ENCODE measurements at regions not wholly inside any gene's neighbourhood (a gene's known extent, or its start where the extent isn't known, plus 50 kb on each side); places are given as distances from the start of the nearest gene placed in this dataset.

DNA sequence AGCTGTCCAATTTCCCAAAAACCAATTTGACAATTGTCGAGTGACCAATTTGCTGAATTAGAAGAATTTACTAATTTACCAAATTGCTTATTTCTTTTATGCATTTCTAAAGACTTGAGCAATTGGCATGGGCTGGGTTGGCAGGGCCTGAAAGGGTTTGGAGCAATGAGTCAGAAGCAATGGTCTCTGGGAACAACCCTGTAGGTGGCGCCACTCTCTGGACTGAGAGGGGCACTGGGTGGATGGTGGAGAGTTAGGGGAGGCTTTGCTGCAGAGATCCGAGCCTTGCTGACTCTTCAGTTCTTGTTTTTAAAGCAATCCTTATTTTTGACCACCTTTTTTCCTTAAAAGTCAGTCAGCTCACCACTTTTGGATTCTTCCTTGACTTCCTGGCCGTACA is 71.5 kb upstream of the RPS23 start:
- no peak for DNase-seq

DNA sequence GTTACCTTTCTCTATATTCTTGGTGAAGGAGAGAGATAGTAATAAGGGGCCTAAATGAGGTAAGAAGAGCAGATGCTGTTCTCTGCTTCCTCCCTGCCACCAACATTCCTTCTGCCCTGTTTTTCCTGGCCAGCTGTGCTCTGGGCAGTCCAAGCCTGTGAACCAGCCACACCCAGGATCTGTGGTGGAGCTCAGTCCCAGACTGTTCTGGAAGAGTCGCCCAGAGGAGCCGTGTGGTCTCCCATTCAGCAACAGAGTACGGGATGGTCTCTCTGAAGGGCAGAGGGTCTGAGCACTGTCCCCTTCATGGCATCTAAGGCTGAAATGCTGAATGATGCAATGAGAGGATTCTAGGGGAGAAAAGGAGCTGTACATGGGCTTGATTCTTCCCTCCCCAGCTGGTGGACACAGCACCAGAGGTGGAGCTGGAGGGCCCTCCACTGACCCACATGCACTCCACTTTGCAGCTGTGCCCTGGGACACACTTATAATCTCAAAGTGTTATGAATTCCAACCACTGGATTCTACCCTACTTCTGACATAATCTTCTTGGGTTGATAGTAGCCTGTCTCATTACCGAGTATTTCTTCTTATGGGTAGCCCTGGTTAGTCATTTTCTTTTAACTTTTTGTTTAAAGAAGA is 70.8 kb upstream of the RPS23 start:
- no peak for DNase-seq

DNA sequence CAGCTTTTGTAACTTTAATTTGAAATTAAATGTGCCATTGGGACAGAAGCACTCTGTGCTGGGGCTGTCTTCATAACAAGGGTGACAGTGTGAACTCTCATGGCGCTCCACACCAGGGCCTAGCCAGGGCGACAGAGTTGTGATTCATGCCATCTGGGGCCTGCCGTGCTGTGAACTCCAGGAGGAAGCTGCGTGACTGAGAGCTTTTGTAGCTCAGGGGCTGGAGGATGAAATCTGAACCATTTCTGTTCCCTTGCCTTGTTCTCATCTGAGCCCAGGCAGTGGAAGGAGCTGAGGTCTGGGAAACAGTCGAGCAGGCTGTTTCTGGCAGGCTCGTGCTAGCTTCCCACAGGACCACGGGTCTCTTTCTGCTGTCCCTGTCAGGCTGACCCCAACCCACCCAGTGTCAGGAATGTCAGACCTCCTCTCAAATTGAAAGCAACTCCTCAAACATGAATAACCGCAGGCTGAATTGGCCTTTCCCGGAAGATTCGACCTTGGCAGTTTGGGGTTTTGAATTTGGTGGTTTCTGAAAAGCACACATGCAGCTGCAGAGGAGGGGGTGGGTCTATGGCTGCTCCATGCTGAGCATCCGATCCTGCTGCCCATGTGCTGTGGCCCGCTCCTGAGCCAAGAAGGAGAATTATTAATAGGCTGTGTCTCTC is 69.2 kb upstream of the RPS23 start:
- DNase-seq: no peak

DNA sequence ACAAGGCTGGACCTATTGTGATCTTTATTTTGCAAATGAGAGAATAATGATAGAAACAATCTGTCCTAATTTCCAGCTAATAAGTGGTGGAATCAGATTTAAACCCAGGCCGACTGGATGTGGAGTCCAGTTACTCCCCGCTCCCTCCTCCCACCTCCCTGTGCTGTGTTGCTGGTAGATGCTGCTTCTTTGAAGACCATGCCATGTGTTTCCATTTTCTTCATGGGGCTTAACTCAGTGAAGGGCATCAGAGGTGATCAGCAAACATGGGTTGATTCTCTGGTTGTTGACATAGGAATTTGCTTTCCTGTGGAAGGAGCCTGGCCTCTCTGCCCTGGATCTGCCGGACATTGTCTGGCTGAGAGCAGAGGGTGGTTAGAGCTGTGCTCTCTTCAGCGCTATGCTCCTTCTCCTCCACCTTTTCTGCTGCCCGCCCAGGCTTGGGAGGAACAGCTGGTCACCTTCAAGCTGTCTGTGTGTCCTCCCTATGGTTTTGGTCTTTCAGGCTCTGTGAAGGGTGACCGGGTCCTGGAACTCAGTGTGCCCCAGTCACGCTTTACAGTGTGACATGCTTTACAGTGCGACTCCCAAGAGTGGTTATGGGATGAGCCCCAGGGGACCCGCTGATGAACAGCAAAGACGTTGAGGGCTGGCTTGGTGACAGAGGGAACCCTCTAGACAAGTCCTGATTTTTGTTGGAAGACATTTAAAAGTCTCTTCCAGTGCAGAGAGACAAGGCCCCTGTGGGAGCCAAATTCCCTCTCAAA is 68.4 kb upstream of the RPS23 start:
- no peak for DNase-seq

DNA sequence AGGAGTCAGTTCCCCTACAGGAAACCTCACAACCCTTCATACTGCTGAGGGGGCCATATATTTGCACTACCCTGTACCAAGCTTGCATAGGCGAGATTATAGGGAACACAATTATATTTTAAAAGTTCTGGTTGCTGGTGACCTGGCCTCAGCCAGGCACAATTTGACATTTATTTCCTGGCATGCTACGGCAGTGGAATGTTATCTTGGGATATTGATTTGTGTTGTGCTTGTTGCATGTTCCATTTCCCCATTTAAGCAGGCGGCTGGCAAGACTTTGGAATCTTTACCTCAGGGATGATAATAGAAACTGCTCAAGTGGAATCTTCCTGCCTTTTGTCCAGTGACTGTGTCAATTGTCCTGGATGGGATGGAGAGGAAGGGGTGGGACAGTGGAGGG is 67.0 kb upstream of the RPS23 start:
- DNase-seq: no peak

DNA sequence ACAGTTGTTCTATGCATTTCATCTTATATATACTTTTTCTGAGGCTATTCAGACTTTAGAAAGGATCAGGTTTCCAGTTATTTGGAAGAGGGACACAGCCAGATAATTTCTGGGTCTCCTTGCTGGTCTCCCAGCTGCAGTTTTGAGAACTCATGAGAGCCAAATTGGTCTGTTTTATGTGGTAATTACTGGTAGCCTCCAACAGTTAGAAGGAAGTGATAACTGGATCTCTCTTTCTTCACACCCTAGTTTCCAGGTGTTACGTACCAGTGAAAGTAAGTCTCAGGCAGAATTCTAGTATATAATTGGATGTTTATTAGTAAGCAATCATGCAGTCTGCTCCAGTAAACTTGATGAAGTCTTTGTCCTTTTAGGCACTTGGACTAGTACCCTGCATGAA is 63.2 kb upstream of the RPS23 start:
- no peak for DNase-seq

DNA sequence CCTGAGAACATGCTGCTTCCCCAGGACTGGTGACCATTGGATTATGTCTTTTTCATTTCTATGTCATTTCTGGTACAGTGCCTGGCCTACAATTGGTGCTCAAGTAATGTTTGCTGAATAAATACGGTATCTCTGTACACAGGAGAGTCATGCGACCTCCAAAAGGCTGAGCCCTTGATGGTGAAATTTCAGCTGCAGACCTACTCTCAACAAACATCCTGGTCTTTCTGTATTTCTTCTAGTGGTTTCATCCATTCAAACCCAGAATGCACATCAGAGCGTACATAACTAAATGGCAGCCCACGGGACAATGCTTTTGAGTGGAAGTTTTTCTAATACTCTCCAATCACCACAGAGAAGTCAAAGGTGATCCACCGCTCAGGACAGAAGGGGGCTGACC is 62.6 kb upstream of the RPS23 start:
- no peak for DNase-seq

DNA sequence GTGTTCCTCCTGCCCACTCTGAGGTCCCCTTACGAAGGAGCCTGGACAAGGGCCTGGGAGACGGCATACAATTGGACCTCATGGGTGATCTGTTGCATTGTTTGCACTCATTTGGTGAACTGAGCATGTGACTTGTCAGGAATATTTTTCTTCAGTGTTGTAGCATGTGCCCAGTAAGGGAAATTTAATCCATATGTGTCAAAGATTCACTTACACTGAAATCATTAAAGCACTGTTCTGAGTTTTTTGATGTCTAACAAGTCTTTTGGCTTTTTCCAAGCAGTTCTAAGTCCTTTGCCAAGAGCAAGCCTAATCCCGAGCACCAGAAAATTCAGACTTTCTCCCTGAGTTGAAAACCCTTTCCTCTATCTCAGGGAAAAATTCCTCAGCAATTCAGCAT is 61.6 kb upstream of the RPS23 start:
- no peak for DNase-seq

DNA sequence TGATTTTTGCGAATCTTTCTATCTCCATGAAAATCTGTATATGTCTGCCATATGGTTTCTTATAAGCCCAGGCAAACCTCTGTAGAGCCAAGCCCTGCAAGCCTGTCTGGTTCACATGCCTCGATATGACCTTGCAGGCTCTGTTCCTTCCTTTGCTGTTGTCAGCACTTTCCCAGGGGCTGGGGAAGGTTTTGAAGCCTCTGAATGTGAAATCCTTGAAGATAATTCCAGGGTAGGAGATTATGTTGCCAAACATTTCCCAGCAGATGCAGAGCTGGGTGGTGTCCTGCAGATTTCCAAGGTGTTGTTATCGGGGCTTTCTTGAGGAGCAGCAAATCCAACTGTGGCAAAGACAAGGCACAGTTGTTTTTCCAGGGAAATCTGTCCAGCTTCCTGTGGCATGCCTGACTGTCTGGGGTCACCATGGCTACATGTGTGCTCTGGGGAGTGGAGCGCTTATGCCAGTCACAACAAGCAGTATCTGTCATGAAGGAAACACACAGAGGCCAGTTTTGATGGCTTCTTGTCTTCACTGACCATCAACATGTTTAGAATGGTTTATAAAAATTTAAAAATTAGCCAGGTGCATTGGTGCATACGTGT is 60.7 kb upstream of the RPS23 start:
- no peak for DNase-seq

DNA sequence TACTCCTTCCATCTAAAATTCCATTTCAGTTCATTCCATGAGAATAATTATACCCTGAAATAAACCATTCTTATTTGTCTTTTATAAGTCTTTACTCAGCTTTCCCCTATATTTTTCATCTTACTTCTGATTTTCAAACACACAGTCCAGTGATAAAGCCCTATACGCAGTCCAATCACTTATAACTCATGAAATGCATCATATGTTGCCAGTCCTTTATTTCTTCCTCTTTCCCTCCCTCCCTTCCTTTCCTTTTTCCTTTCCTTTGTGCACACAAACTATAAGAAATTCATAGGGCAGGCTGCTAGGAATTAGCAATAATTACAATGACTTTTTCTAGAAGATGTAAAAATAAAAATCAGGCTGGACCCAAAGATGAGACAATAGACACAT is 58.8 kb upstream of the RPS23 start:
- DNase-seq: no peak

DNA sequence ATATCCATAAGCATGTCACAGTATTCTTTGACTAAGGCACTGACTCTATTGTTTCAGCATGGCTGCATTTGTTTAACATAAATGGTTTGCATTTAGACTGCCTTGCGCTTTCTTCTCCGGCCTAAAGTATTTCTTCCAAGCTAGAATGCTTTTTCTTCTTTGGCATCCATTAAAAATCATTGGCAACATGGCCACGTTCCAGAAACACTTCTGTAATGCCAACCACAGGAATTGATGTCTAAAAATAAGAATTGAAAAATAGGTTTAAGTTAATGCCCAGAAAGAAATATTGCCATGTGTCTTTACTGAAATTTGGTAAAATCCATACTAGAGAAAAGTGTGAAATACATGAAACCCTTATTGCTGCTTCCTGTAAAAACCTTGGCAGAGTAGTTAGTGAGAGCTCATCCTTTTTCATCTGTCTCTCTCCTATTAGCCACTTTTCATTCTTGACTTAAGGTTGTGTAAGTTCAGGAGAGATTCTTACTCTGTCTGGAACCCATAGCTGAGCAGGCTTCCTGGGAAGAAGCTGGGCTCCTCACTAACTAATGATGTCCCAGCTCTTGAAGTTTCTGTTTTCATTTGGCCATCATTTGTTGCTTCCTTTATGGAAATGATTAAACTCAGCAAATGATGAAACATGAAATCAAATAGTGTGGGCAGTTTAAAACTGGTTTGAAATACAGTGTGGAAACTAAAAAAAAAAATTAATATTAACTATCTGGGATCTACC is 58.2 kb upstream of the RPS23 start:
- no peak for DNase-seq

DNA sequence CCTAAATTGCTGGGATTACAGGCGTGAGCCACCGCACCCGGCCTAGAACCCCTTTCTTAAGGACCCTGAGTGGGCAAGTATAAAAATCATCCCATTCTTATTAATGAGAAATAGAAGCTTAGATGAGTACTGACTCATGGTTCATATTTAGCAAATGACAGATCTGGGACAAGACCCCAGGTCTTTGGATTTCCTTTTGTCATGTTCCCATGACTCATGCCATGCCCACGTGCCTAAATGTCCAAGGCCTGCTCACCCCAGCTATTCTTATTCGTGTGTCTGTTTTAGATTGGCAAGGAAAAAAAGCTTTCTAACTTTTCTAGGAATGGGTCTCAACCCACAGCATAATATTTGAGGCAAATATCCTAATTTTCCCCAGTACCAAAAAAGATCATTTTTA is 57.7 kb upstream of the RPS23 start:
- DNase-seq: no peak

DNA sequence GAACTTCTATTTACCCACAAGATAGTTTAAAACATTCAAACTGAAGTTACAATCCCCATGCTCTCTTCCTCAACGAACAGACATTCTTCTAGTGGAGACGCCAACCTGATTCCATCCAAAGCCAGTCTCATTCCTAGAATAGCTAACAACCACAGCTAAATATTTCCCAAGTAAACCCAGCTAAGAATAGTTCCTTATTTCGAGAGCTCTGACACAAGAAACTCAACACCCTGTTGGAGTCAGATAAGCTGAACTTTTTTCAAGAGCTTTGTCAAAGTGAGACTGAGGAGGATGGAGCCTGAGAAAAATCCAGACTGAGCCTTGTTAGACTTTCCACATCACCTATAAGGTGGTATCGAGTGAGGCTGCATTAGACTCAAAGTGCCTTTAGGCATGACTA is 56.7 kb upstream of the RPS23 start:
- no peak for DNase-seq

DNA sequence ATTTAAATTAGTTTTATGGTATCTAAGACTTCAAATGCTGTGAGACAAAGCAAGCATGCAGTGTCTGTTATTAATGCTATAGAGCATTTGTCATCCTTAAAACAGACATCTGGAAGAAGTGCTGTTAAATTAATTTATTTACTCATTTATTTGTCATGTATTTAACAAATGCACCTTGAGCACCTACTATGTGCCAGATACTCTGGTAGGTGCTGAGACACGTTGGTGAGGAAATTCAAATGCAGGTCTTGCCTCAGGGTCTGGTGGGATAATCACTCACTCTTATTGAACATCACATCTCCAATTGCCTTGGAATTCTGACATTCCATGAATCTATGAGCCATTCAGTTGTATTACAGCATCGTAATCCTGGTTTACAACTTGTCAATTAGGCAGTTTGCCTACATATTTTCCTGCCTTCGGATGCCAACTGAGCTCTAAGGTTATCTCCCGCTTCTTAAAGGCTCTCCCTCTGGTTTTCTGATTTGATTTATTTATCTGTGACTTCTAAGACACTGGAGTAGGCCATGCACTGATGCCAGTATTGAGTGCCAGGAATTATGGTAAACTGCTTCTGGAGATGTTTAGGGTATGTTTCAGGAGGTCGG is 56.0 kb upstream of the RPS23 start:
- DNase-seq: no peak

DNA sequence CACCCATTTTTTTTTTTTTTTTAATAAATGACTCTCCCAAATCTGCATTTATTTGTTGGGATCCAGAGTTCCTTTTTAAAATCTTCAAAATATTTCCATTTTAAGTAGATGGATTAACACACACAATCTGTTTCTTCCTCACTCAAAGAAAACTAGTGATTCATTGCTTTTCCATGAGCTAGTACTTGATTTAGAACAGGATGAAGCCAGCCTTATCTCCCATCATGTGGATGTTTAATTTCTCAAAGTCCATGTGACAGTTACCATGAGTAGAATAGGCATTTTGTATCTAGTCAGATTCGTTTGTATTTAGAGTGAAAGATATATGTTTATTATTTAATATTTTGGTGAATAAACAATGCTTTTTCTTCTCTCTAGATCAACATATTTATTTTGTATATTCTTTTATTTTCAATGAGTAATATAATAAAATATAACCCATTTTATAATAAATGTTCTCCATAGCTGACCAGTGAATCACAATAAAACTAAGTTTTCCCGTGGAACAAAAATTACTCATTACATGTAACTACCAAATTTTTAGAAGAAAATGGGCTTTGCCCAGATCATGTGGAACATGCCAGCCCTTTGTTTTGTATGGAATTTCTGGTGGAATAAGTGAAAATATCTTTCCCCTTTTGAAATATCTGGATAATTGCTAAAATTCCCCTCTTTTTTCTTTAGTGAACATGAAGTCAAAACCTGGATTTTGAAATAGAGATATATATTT is 54.9 kb upstream of the RPS23 start:
- no peak for DNase-seq

DNA sequence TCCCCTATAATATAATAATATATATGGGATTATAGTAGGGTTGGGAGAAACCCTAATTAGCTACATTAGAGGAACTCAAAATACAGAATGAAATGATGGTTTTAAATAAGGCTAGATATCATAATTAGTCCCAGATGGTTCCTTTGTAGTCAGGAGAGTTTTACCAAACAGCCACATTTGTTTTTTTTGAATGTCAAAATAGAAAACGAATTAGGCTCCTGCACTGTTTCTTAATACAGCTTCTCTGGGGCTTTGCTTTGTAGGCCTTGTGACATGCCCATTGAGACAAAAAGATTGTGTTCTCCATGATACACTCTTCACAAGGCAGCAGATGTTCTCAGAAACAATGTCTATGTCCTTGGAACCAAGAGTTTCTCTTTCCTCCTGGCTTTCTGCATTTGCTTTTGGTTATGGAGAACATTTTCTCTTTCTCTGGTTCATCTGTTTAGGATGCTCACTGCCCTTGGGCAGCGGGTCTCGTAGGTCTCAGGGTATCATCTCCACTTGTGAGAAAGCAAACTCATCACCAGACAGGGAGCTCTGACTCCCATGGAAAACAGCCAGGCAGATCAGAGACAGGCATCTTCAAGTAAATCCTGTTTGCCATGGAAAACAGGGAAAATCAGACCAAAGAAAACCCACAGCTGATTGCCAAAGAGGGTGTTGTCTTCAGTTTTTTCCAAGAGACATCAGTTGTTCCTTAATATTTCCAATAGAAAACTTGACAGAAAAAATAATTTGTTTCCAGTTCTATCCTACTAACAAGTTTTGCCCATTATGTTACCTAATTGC is 54.1 kb upstream of the RPS23 start:
- no peak for DNase-seq

DNA sequence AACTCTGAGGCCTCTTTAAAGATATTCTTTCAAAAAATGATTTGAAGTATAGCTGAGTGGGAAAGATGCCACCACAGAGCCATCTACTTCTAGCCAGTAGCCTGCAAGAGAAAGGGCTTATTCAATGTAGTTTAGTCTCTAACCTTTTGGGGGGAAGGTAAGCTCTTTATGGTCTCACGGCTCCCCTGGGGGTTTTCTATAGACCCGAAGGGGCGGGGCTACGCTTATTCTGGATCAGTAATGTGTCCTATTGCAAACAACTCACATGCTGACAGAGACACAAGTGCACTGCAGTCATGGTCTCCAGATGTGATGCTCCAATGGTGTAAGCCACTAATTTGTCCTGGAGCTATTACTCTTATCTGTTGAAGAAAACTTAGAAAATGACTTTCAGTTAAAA is 53.4 kb upstream of the RPS23 start:
- DNase-seq: no peak

DNA sequence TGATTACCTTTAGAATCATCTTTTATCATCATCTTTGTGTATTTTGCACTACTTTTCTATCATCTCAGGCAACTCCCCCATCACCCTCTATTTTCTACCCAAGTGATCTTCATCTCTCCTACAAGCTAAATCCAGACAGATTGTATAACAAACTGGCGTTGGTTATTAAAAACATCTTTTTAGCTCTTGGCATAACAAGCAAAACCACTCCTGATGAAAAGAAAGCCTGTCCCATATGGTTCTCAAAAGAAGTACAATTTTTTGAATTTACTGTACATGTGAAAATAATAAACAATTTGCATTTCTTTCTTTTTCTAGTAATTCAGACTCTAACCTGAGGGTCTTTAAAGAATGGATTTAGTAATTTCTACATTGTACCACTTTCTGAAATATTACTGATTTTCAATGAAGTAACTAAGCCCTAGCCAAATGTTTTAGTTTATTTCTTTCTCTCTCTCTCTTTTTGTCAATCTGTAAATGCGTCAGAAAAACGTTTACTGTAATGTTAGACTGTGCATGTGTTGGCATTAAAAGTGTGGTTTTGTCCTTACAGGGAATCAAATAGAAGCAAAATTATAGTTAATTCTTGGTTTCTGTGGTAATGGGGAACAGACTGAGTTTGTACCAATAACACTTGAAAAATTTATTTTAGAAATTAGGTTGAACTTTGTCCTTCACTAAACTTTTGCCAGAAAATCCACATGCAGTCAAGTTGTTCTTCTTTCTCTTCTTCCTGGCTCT is 52.5 kb upstream of the RPS23 start:
- DNase-seq: no peak

DNA sequence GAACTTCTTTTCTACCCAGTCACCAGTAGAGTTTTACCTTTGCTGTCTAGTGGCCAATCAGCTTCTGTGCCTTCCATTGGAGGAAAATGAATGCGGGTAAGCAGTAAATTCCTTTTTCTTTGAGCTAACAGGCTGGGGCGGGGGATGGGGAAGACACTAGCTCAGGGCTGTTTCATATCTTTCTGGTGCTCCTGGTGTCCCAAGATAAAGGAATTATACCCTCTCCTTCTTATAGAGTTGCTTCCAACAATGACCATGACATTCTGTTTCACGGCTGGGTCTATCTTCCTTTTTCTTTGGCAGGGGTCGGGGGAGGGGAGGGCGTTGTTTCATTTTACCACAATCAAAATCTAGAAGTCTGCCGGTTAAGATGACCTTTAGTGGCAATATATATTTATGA is 51.2 kb upstream of the RPS23 start:
- DNase-seq: no peak

Data from NCI-H1930 (cell line).